ENCODE measurements at regions not wholly inside any gene's neighbourhood (a gene's known extent, or its start where the extent isn't known, plus 50 kb on each side); places are given as distances from the start of the nearest gene placed in this dataset.

- no peak overlapping the region for H3K4me3 Mint-ChIP-seq
- H3K27me3 Mint-ChIP-seq (ENCODE audit: low read depth) = no peaks in the 10 kb centered on the region
- no peaks in the 10 kb centered on the region for H3K4me1 Mint-ChIP-seq
- no peak for TF ChIP-seq CTCF (IDR thresholded peaks at IDR 0.05; ENCODE audit: unreplicated experiment in 3 of 3)
- peaks cover 8% of the 10 kb centered on the region for H3K9me3 Mint-ChIP-seq
- H3K27ac Mint-ChIP-seq = no peak overlapping the region
- H3K36me3 Mint-ChIP-seq (ENCODE audit: low read depth) = no peaks in the 10 kb centered on the region
Measured at GRCh38 chr4:126475730-126476129, 1157.0 kb upstream of the INTU start.

DNA sequence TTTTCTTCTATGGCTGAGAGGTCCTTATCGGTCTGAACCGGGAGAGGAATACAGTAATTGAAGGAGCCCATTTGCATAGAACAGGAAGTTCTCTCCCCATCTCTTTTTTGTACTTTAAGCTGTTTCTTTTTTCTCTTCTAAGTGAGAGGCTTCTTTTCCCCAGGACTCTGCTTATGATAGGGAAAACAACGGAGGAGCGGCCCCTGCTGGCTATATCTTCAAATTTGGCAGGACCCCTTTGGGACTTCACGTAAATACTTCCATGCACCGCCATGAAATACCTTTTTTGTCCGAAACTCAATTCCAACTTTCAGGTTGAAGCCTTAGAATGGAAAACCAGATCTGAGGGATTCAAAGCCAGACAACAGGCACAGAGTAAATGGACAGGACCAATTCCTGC lies 1153.0 kb upstream of the INTU start:
- H3K36me3 Mint-ChIP-seq (ENCODE audit: low read depth) = no peaks in the 10 kb centered on the region
- no peaks in the 10 kb centered on the region for H3K27me3 Mint-ChIP-seq (ENCODE audit: low read depth)
- H3K4me3 Mint-ChIP-seq = no peak overlapping the region
- H3K4me1 Mint-ChIP-seq = no peaks in the 10 kb centered on the region
- H3K9me3 Mint-ChIP-seq = peaks cover 8% of the 10 kb centered on the region
- H3K27ac Mint-ChIP-seq = no peak overlapping the region
- no peak for TF ChIP-seq CTCF (IDR thresholded peaks at IDR 0.05; ENCODE audit: unreplicated experiment in 3 of 3)

GRCh38 chr4:126482311-126482710 lies 1150.4 kb upstream of the INTU start:
- Mint-ChIP-seq H3K4me3 (no peak overlapping the region), H3K9me3 (peaks cover 3% of the 10 kb centered on the region), H3K36me3 (ENCODE audit: low read depth) (no peaks in the 10 kb centered on the region), H3K27ac (no peak overlapping the region), H3K4me1 (no peaks in the 10 kb centered on the region), H3K27me3 (ENCODE audit: low read depth) (no peaks in the 10 kb centered on the region)
- no peak for TF ChIP-seq CTCF (IDR thresholded peaks at IDR 0.05; ENCODE audit: unreplicated experiment in 3 of 3)

GRCh38 chr4:126486377-126486776 lies 1146.4 kb upstream of the INTU start:
- Mint-ChIP-seq H3K27ac (no peak overlapping the region), H3K27me3 (ENCODE audit: low read depth) (no peaks in the 10 kb centered on the region), H3K4me3 (no peak overlapping the region), H3K4me1 (no peaks in the 10 kb centered on the region), H3K9me3 (peaks cover 6% of the 10 kb centered on the region), H3K36me3 (ENCODE audit: low read depth) (no peaks in the 10 kb centered on the region)
- TF ChIP-seq CTCF (IDR thresholded peaks at IDR 0.05; ENCODE audit: unreplicated experiment in 3 of 3) = no peak

GRCh38 chr4:126489826-126490463 lies 1142.8 kb upstream of the INTU start:
- no peak overlapping the region for H3K27ac Mint-ChIP-seq
- no peaks in the 10 kb centered on the region for H3K36me3 Mint-ChIP-seq (ENCODE audit: low read depth)
- no peaks in the 10 kb centered on the region for H3K27me3 Mint-ChIP-seq (ENCODE audit: low read depth)
- no peaks in the 10 kb centered on the region for H3K4me1 Mint-ChIP-seq
- no peak for TF ChIP-seq CTCF (IDR thresholded peaks at IDR 0.05; ENCODE audit: unreplicated experiment in 3 of 3)
- H3K4me3 Mint-ChIP-seq = no peak overlapping the region
- peaks cover 6% of the 10 kb centered on the region for H3K9me3 Mint-ChIP-seq

DNA sequence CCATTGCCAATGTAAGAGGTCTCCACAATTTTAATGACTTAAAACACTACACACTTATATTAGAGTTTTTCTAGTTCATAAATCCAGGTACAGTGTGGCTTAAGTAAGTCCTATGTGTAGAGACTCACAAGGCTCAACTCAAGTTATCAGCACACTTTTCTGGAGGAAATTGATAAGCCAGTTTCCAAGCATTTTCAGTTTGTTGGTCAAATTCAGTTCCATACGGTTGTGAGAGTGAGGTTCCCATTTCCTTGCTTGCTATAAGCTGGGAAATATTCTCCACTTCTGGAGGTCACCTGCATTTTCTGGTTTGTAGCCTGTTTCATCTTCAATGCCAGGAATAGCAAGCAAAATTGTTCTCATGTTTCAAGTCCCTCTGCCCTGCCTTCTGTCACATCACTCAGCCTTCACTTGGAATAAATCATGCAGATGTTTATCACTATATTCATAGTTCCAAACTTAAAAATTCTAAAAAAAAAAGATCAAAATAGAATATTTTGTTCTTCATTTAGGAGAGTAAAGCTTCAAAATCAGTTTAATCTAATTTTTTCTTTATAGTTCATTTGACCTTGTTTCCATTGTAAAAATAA lies 1137.5 kb upstream of the INTU start:
- Mint-ChIP-seq H3K9me3 (peaks cover 8% of the 10 kb centered on the region), H3K36me3 (ENCODE audit: low read depth) (no peaks in the 10 kb centered on the region), H3K4me3 (no peak overlapping the region), H3K4me1 (no peaks in the 10 kb centered on the region), H3K27me3 (ENCODE audit: low read depth) (no peaks in the 10 kb centered on the region), H3K27ac (no peak overlapping the region)
- TF ChIP-seq CTCF (IDR thresholded peaks at IDR 0.05; ENCODE audit: unreplicated experiment in 3 of 3) = no peak

All from nephron (organoid).